ENCODE measurements at regions not wholly inside any gene's neighbourhood (a gene's known extent, or its start where the extent isn't known, plus 50 kb on each side); places are given as distances from the start of the nearest gene placed in this dataset.
"Not testable (repeated sequence)": the region's sequence is repeated elsewhere in the genome, so short reads cannot be mapped to it uniquely, and the experiment has no call there.

DNA sequence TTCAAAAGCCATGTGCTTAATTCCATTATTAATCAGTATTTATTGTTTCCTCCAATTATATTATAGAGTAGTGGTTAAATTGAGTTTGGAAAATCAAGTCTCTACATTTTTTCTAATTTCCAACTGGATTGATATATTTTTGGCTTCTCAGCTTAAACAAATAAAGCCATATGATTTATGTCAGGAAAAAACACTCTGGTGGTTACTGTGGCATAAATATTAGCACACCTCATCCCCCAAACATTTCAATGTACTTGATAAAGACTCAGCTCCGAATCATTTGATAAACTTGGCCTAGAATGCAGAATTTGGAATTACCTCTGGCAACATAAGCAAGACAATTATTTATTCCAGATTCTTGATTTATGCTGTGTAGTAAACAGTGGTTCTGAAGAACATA, 2313.8 kb downstream of the ARAP2 start:
- Mint-ChIP-seq H3K36me3 (no peaks in the 10 kb centered on the region), H3K9me3 (no peaks in the 10 kb centered on the region), H3K4me1 (ENCODE audit: unreplicated experiment) (no peaks in the 10 kb centered on the region), H3K27me3 (no peaks in the 10 kb centered on the region), H3K27ac (no peak overlapping the region), H3K4me3 (no peak overlapping the region)
- no peak for TF ChIP-seq CTCF (conservative IDR thresholded peaks at IDR 0.05)
- DNase-seq (ENCODE audit: extremely low spot score, unreplicated experiment): no peak

DNA sequence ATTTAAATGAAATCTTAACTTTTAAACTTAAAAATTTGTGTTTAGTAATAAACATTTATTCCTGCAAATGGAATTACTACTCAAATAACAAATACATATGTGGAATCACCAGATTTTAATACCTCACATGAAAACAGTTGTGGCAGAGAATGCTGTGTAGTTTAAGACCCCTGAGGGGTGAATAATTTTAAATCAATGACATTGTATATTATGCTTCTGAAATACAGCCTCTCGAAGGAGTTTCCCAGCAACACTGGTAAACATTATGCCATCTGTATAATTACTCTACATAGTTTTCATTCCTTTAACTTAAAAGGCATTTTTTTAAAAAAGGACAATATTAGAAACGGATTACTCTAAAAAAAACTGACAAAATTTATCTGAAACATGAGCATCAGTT, 2313.3 kb downstream of the ARAP2 start:
- Mint-ChIP-seq H3K4me1 (ENCODE audit: unreplicated experiment) (no peaks in the 10 kb centered on the region), H3K4me3 (no peak overlapping the region), H3K36me3 (no peaks in the 10 kb centered on the region), H3K9me3 (no peaks in the 10 kb centered on the region), H3K27ac (no peak overlapping the region), H3K27me3 (no peaks in the 10 kb centered on the region)
- no peak for TF ChIP-seq CTCF (conservative IDR thresholded peaks at IDR 0.05)
- no peak for DNase-seq (ENCODE audit: extremely low spot score, unreplicated experiment)

GRCh38 chr4:33940281-33940680, 2304.0 kb downstream of the ARAP2 start:
- no peak for DNase-seq (ENCODE audit: extremely low spot score, unreplicated experiment)
- TF ChIP-seq CTCF (conservative IDR thresholded peaks at IDR 0.05): no peak
- no peaks in the 10 kb centered on the region for H3K36me3 Mint-ChIP-seq
- H3K4me3 Mint-ChIP-seq: no peak overlapping the region
- no peaks in the 10 kb centered on the region for H3K27me3 Mint-ChIP-seq
- H3K4me1 Mint-ChIP-seq (ENCODE audit: unreplicated experiment): no peaks in the 10 kb centered on the region
- H3K27ac Mint-ChIP-seq: no peak overlapping the region
- no peaks in the 10 kb centered on the region for H3K9me3 Mint-ChIP-seq

DNA sequence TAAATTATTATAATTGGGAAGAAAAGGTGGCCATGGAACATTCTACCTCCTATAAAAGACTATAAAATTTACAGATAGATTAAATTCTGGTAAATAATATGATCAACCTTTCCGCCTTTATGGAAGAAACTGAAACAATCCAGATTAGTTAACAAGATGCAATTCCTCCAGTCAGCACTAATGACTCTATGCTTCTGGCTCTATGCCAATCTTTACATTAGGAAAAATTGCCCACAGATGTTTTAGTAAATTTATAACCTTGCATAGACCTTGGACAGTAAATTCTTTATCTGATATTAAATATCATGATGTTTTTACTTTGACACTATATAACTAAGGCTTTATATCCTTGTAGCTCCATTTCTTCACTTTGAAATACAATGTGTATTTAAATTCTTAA, 2302.5 kb downstream of the ARAP2 start:
- Mint-ChIP-seq H3K4me3 (no peak overlapping the region), H3K36me3 (no peaks in the 10 kb centered on the region), H3K27me3 (no peaks in the 10 kb centered on the region), H3K9me3 (no peaks in the 10 kb centered on the region), H3K4me1 (ENCODE audit: unreplicated experiment) (no peaks in the 10 kb centered on the region), H3K27ac (no peak overlapping the region)
- no peak for TF ChIP-seq CTCF (conservative IDR thresholded peaks at IDR 0.05)
- no peak for DNase-seq (ENCODE audit: extremely low spot score, unreplicated experiment)

DNA sequence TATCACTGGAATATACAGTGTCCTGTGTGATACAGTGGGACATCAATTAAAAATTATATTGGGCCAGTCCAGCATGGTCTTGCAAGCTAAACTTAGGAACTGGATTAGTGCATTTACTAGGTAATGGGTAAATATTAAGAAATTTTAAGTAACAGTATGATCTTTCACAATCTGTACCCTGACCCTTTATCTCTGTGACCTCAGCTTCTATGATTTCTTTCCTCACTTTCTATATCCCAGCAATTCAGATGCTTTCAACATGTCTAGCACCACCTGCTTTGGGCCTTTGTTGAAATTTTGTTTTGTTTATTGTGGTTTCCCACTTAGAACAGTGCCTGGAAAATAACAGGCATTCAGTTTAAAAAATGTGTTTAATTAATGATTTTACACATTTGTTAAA, 2295.4 kb downstream of the ARAP2 start:
- Mint-ChIP-seq H3K27ac (no peak overlapping the region), H3K27me3 (no peaks in the 10 kb centered on the region), H3K4me1 (ENCODE audit: unreplicated experiment) (no peaks in the 10 kb centered on the region), H3K36me3 (no peaks in the 10 kb centered on the region), H3K4me3 (no peak overlapping the region), H3K9me3 (no peaks in the 10 kb centered on the region)
- TF ChIP-seq CTCF (conservative IDR thresholded peaks at IDR 0.05): no peak
- no peak for DNase-seq (ENCODE audit: extremely low spot score, unreplicated experiment)

- H3K36me3 Mint-ChIP-seq; H3K4me1 Mint-ChIP-seq (ENCODE audit: unreplicated experiment); H3K9me3 Mint-ChIP-seq; H3K27me3 Mint-ChIP-seq; DNase-seq (ENCODE audit: extremely low spot score, unreplicated experiment); H3K4me3 Mint-ChIP-seq; H3K27ac Mint-ChIP-seq: not testable (repeated sequence)
Measured at GRCh38 chr4:33953848-33954247, 2290.5 kb downstream of the ARAP2 start.

Measured in type B pancreatic cell (in vitro differentiated cells).